GM23248 (cell line): ENCODE measurements at regions not wholly inside any gene's neighbourhood (a gene's known extent, or its start where the extent isn't known, plus 50 kb on each side); places are given as distances from the start of the nearest gene placed in this dataset.

Experiments
- EZH2 ChIP-seq: fragments of 200-600 bp; sonication (generic); IDR thresholded peaks from 2 replicates; pipeline ENCODE4 v1.6.1; 2018; ENCODE audit warnings: antibody characterized with exemption, mild to moderate bottlenecking; ENCODE audit not compliant: insufficient read depth, poor library complexity, severe bottlenecking
- EZH2phosphoT487 ChIP-seq: fragments of 200-600 bp; sonication (generic); IDR thresholded peaks from 2 replicates; pipeline ENCODE4 v1.6.1; 2018; ENCODE audit warnings: antibody characterized with exemption, moderate library complexity, mild to moderate bottlenecking, low read depth; ENCODE audit not compliant: insufficient read depth

GRCh38 chr5:3944930-3945329, 349.3 kb downstream of the IRX1 start:
- TF ChIP-seq EZH2phosphoT487 (no peak), EZH2 (no peak)
